Psoas muscle (tissue), 7 donors: ENCODE measurements at regions not wholly inside any gene's neighbourhood (a gene's known extent, or its start where the extent isn't known, plus 50 kb on each side); places are given as distances from the start of the nearest gene placed in this dataset.
A peak's percentile ranks its signal among the peaks of the same experiment; 100 is the strongest.

ENCODE experiments used
- ATAC-seq, 4 donors: fragments of 200-7000 bp; cut with Tn5 transposase; one replicate each; pipeline ENCODE4 v1.9.1; 2020; ENCODE audit warnings: moderate library complexity in 3 of 4, mild to moderate bottlenecking in 2 of 4
- DNase-seq, 2 donors: peaks; one replicate each; pipeline ENCODE4 v3.0.0-alpha.2; 2020
- H3K27ac ChIP-seq: fragments of 200-600 bp; one replicate; pipeline ENCODE4 v1.8.0; 2022
- H3K27me3 ChIP-seq, 3 donors: fragments of 200-600 bp in 1 of 3; one replicate each; pipeline versions ENCODE4 v1.6.1 to v1.8.0; 2013 to 2022; ENCODE audit warnings: low read length in 2 of 3, mild to moderate bottlenecking in 2 of 3, moderate library complexity in 1 of 3; ENCODE audit not compliant: insufficient read depth in 3 of 3
- H3K36me3 ChIP-seq, 2 donors: fragments of 200-600 bp in 1 of 2; one replicate each; pipeline versions ENCODE4 v1.6.1 to v1.8.0; 2013 to 2022; ENCODE audit warnings: low read depth in 1 of 2, mild to moderate bottlenecking in 1 of 2, moderate library complexity in 1 of 2; ENCODE audit not compliant: insufficient read depth in 1 of 2
- H3K4me1 ChIP-seq: fragments of 200-600 bp; one replicate; pipeline ENCODE4 v1.8.0; 2022
- H3K4me3 ChIP-seq: fragments of 200-600 bp; one replicate; pipeline ENCODE4 v1.8.0; 2022; ENCODE audit warnings: mild to moderate bottlenecking
- H3K9me3 ChIP-seq: fragments of 200-600 bp; one replicate; pipeline ENCODE4 v1.8.0; 2022
- CTCF ChIP-seq: fragments of 200-600 bp; IDR thresholded peaks from one replicate; pipeline ENCODE4 v1.8.0; 2022; ENCODE audit warnings: antibody characterized with exemption
- WGBS, 3 donors: extraction: QIAGEN DNeasy Blood & Tissue Kit; methylation state at CpG; one replicate each; pipeline versions ENCODE4 v1.1.6 to v1.1.7; 2013; 5-methylcytosine and 5-hydroxymethylcytosine counted together
- intact Hi-C, 2 donors: fragments of 100-400 bp; cut with DNase I; formaldehyde crosslinking; loops; one replicate each; pipeline versions ENCODE4 v1.11.0 to v1.14.2; 2022
- donor health status: healthy with polysubstance abuse.
- donor health status: DM: no; HTN: no; CAD: no; lungs with moderate emphysema.
- donor health status: Bipolar disorder and iron deficiency.
- donor health status: healthy.
- donor health status: DM: yes; HTN: yes; CAD: no.
- donor health status: DM: no; HTN: no; CAD: no.
- donor health status: DM: yes; HTN: yes; CAD: no.

- Histone ChIP-seq H3K4me1 (no peaks in the 10 kb centered on the region), H3K9me3 (no peaks in the 10 kb centered on the region), H3K27ac (no peak overlapping the region), H3K27me3 (no peaks in the 10 kb centered on the region), H3K4me3 (no peak overlapping the region), H3K36me3 (no peaks in the 10 kb centered on the region)
- no peak for TF ChIP-seq CTCF
- DNase-seq (no peak), ATAC-seq (no peak)
- WGBS, 3 donors, result 78 to 91% (median 90%) methylated on average over 3 of the region's 3 CpGs
- intact Hi-C loops, result loop anchor here in 1 of 2 donors (10.0 kb wide), 1 partner anchor 462 kb away; the partner anchor contains the start of gene COL12A1
These were observed 462.9 kb downstream of the COL12A1 start for GRCh38 chr6:74742793-74743508.

- Histone ChIP-seq H3K27me3 (no peaks in the 10 kb centered on the region), H3K9me3 (no peaks in the 10 kb centered on the region), H3K4me1 (no peaks in the 10 kb centered on the region), H3K36me3 (no peaks in the 10 kb centered on the region), H3K27ac (no peak overlapping the region), H3K4me3 (no peak overlapping the region)
- intact Hi-C loops, result loop anchor here in 1 of 2 donors (10.0 kb wide), 1 partner anchor 463 kb away; the partner anchor contains the start of gene COL12A1
- no peak for ATAC-seq
- 17 to 42% (median 35%) methylated on average over 1 of the region's 1 CpG for WGBS, 3 donors
- peak in 1 of 2 donors; percentile 37 for DNase-seq
- TF ChIP-seq CTCF, result no peak
These were observed 464.2 kb downstream of the COL12A1 start for GRCh38 chr6:74741646-74742045.

- Histone ChIP-seq H3K27me3 (no peaks in the 10 kb centered on the region), H3K27ac (no peak overlapping the region), H3K9me3 (no peaks in the 10 kb centered on the region), H3K4me1 (no peaks in the 10 kb centered on the region), H3K36me3 (no peaks in the 10 kb centered on the region), H3K4me3 (no peak overlapping the region)
- DNase-seq (no peak), ATAC-seq (peak in 1 of 4 donors; percentile 64)
- intact Hi-C loops, result no loop called here
- no peak for TF ChIP-seq CTCF
- 22 to 34% (median 29%) methylated on average over 2 of the region's 2 CpGs for WGBS, 3 donors
These were observed 470.5 kb downstream of the COL12A1 start for GRCh38 chr6:74735304-74735703.

DNA sequence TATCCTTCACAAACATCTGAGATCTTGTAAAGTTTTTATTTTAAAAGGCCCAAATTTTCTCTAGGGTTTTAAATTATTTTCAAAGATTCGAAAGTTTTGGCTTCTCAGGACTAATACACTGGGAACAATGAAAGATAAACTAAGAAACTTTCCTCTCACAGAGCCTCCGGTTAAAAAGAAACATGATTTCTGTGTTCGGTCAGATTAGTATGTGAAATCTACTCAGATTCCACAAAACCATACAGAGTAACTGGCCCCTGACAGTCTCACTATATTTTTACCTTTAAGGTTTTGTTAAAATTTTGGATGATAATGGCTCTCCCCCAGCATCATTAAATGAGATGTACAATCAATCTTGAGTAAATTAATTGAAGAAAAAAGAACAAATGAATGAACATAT, 471.0 kb downstream of the COL12A1 start:
- H3K4me1 ChIP-seq, result no peaks in the 10 kb centered on the region
- H3K4me3 ChIP-seq, result no peak overlapping the region
- DNase-seq, result no peak
- intact Hi-C loops, result no loop called here
- H3K9me3 ChIP-seq, result no peaks in the 10 kb centered on the region
- no peak overlapping the region for H3K27ac ChIP-seq
- 33 to 71% (median 47%) methylated on average over 3 of the region's 3 CpGs for WGBS, 3 donors
- H3K36me3 ChIP-seq, result no peaks in the 10 kb centered on the region
- no peak for TF ChIP-seq CTCF
- no peak for ATAC-seq
- H3K27me3 ChIP-seq, result no peaks in the 10 kb centered on the region
